Endothelial cell of umbilical vein (primary cell): ENCODE measurements at regions not wholly inside any gene's neighbourhood (a gene's known extent, or its start where the extent isn't known, plus 50 kb on each side); places are given as distances from the start of the nearest gene placed in this dataset.

Source experiments
- BruUV-seq: library from RNA; stranded (reverse); fragments of 400-500 nt; replicated peaks from 2 replicates; lab custom pipeline; 2021; lab: Mats Ljungman, UMichigan
- CTCF ChIA-PET: fragments of 300-600, 350-600 bp; sonication (Branson Sonifier 250); formaldehyde crosslinking; loops from one replicate; lab custom pipeline; 2021; ENCODE audit warnings: antibody characterized with exemption, inconsistent platforms; lab: Charles Lee
- POLR2A ChIA-PET: fragments of 300-600, 350-600 bp; sonication (Branson Sonifier 250); formaldehyde crosslinking; loops from one replicate; lab custom pipeline; 2021; ENCODE audit warnings: antibody characterized with exemption, inconsistent platforms; lab: Charles Lee
- DNase-seq: peaks from one replicate; pipeline ENCODE4 v3.0.0-alpha.2; 2011; ENCODE audit warnings: low read depth, low spot score
- FAIRE-seq: peaks from 2 replicates; lab custom pipeline; 2011; peaks lifted over from hg19 to GRCh38; lab: Jason Lieb, UNC
- H2AFZ ChIP-seq: 2 replicates; pipeline ENCODE4 v1.6.0; 2012; ENCODE audit warnings: low read depth, low read length, control low read depth, inconsistent platforms
- H3K27ac ChIP-seq: 2 replicates; pipeline ENCODE4 v1.5.1; 2011; ENCODE audit warnings: low read depth, mild to moderate bottlenecking, control low read depth, low read length, moderate library complexity; ENCODE audit not compliant: insufficient read depth
- H3K27me3 ChIP-seq, 2 experiments: 2 replicates each; pipeline versions ENCODE4 v1.6.0 to v1.6.1; 2011; ENCODE audit warnings: low read length in 2 of 2, mixed read lengths in 1 of 2; ENCODE audit not compliant: control insufficient read depth in 2 of 2, insufficient read depth in 2 of 2
- H3K36me3 ChIP-seq, 2 experiments: 2 replicates in 1 of 2; 3 replicates in 1 of 2; pipeline ENCODE4 v1.5.1; 2011; ENCODE audit warnings: low read length in 2 of 2, mild to moderate bottlenecking in 1 of 2, moderate library complexity in 1 of 2; ENCODE audit not compliant: control insufficient read depth in 2 of 2, insufficient read depth in 2 of 2; ENCODE audit errors: extremely low read depth in 1 of 2
- H3K4me1 ChIP-seq: 3 replicates; pipeline ENCODE4 v1.5.1; 2011; ENCODE audit warnings: mild to moderate bottlenecking, low read length; ENCODE audit not compliant: control insufficient read depth, insufficient read depth; ENCODE audit errors: extremely low read depth
- H3K4me2 ChIP-seq: 2 replicates; pipeline ENCODE4 v1.6.1; 2011; ENCODE audit warnings: low read length, control low read depth, mixed read lengths; ENCODE audit not compliant: insufficient read depth
- H3K4me3 ChIP-seq, 3 experiments: fragments of 200-600 bp in 1 of 3; sonication (generic), shearing (Covaris generic) in 1 of 3; replicated peaks in 1 of 3; 2 replicates each; pipeline ENCODE4 v1.5.1; 2011 to 2016; ENCODE audit warnings: control low read depth in 3 of 3, low read length in 3 of 3, mild to moderate bottlenecking in 2 of 3, inconsistent platforms in 1 of 3, low read depth in 1 of 3, moderate library complexity in 1 of 3; ENCODE audit not compliant: insufficient read depth in 1 of 3
- H3K79me2 ChIP-seq: 2 replicates; pipeline ENCODE4 v1.6.0; 2012; ENCODE audit warnings: low read length, inconsistent platforms; ENCODE audit not compliant: control insufficient read depth, insufficient read depth
- H3K9ac ChIP-seq: replicated peaks from 2 replicates; pipeline ENCODE3; 2011; ENCODE audit warnings: low read length, control low read depth; ENCODE audit not compliant: insufficient read depth; ENCODE audit errors: extremely low read depth
- H3K9me1 ChIP-seq: replicated peaks from 3 replicates; pipeline ENCODE4 v1.6.0; 2011; ENCODE audit warnings: mild to moderate bottlenecking, low read length; ENCODE audit not compliant: control insufficient read depth, insufficient read depth; ENCODE audit errors: extremely low read depth
- H3K9me3 ChIP-seq: replicated peaks from 2 replicates; pipeline ENCODE4 v1.5.1; 2012; ENCODE audit warnings: low read length, inconsistent platforms; ENCODE audit not compliant: control insufficient read depth, insufficient read depth
- H4K20me1 ChIP-seq: replicated peaks from 2 replicates; pipeline ENCODE3; 2011; ENCODE audit warnings: mild to moderate bottlenecking, low read length; ENCODE audit not compliant: control insufficient read depth, insufficient read depth; ENCODE audit errors: extremely low read depth
- EZH2 ChIP-seq: IDR thresholded peaks from 2 replicates; pipeline ENCODE4 v1.6.1; 2012; ENCODE audit warnings: borderline replicate concordance, low read depth, mild to moderate bottlenecking, moderate library complexity, low read length, inconsistent platforms; ENCODE audit not compliant: severe bottlenecking
- FOS ChIP-seq: IDR thresholded peaks from 2 replicates; pipeline ENCODE4 v1.6.1; 2011; ENCODE audit warnings: mild to moderate bottlenecking, low read length, moderate library complexity, borderline replicate concordance; ENCODE audit not compliant: insufficient read depth
- GATA2 ChIP-seq: IDR thresholded peaks from 2 replicates; pipeline ENCODE4 v1.7.0; 2011; ENCODE audit warnings: low read depth, mild to moderate bottlenecking, moderate library complexity, mixed read lengths, low read length; ENCODE audit not compliant: insufficient read length, insufficient read depth
- JUN ChIP-seq: IDR thresholded peaks from 2 replicates; pipeline ENCODE4 v1.6.1; 2011; ENCODE audit warnings: borderline replicate concordance, low read depth; ENCODE audit not compliant: insufficient read length, insufficient read depth
- MYC ChIP-seq: IDR thresholded peaks from one replicate; pipeline ENCODE4 v1.6.1; 2011; ENCODE audit warnings: mild to moderate bottlenecking, low read depth, low read length
- POLR2A ChIP-seq: IDR thresholded peaks from 2 replicates; pipeline ENCODE4 v1.6.1; 2012; ENCODE audit warnings: low read depth, mild to moderate bottlenecking, control low read depth, low read length
- POLR2AphosphoS5 ChIP-seq: IDR thresholded peaks from 2 replicates; pipeline ENCODE4 v1.6.1; 2012; ENCODE audit warnings: low read depth, mild to moderate bottlenecking, control low read depth, low read length, moderate library complexity; ENCODE audit not compliant: insufficient read depth
- dilution Hi-C: fragments of 300-500 bp; cut with MboI; formaldehyde crosslinking; loops from one replicate; pipeline ENCODE4 v1.15.0; 2019; ENCODE audit warnings: low sequenced_read_pairs; ENCODE audit not compliant: extremely low pct_ligation_motif_present
- intact Hi-C: fragments of 100-400 bp; cut with micrococcal nuclease; formaldehyde crosslinking; loops from one replicate; pipeline ENCODE4 v1.10.0; 2022
- TF ChIP-seq, protein P1 (sequence below), 2 donors: IDR thresholded peaks; 1 replicate in 1 of 2; 2 replicates in 1 of 2; pipeline ENCODE4 v1.5.1; 2011; ENCODE audit warnings: low read length in 2 of 2, mild to moderate bottlenecking in 2 of 2, moderate library complexity in 2 of 2, control low read depth in 1 of 2, inconsistent platforms in 1 of 2, low read depth in 1 of 2; ENCODE audit not compliant: insufficient read depth in 1 of 2; ENCODE audit errors: extremely low read depth in 1 of 2
- TF ChIP-seq, protein P2 (sequence below): IDR thresholded peaks from 2 replicates; pipeline ENCODE4 v1.6.1; 2011; ENCODE audit not compliant: insufficient read depth, insufficient read length

- H3K27me3 ChIP-seq: no peaks in the 10 kb centered on the region
- H3K4me2 ChIP-seq: no peak overlapping the region
- BruUV-seq: no TSS peak
- intact Hi-C loops (no loop called here), dilution Hi-C loops (no loop called here)
- DNase-seq (no peak), FAIRE-seq (no peak)
- H3K79me2 ChIP-seq: no peaks in the 10 kb centered on the region
- no peaks in the 10 kb centered on the region for H3K4me1 ChIP-seq
- H3K9ac ChIP-seq: no peak overlapping the region
- H4K20me1 ChIP-seq: no peaks in the 10 kb centered on the region
- TF ChIP-seq MYC (no peak), JUN (no peak), FOS (no peak), POLR2AphosphoS5 (no peak), POLR2A (no peak), EZH2 (no peak), GATA2 (no peak)
- TF ChIP-seq, protein P1, sequence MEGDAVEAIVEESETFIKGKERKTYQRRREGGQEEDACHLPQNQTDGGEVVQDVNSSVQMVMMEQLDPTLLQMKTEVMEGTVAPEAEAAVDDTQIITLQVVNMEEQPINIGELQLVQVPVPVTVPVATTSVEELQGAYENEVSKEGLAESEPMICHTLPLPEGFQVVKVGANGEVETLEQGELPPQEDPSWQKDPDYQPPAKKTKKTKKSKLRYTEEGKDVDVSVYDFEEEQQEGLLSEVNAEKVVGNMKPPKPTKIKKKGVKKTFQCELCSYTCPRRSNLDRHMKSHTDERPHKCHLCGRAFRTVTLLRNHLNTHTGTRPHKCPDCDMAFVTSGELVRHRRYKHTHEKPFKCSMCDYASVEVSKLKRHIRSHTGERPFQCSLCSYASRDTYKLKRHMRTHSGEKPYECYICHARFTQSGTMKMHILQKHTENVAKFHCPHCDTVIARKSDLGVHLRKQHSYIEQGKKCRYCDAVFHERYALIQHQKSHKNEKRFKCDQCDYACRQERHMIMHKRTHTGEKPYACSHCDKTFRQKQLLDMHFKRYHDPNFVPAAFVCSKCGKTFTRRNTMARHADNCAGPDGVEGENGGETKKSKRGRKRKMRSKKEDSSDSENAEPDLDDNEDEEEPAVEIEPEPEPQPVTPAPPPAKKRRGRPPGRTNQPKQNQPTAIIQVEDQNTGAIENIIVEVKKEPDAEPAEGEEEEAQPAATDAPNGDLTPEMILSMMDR (IDR thresholded peaks at IDR 0.05; ENCODE audit: extremely low read depth in 1 of 2, insufficient read depth in 1 of 2, low read depth in 1 of 2, low read length in 2 of 2): no peak
- TF ChIP-seq, protein P2, sequence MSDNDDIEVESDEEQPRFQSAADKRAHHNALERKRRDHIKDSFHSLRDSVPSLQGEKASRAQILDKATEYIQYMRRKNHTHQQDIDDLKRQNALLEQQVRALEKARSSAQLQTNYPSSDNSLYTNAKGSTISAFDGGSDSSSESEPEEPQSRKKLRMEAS: no peak
- no peak overlapping the region for H3K27ac ChIP-seq
- H3K36me3 ChIP-seq: no peaks in the 10 kb centered on the region
- no peaks in the 10 kb centered on the region for H3K9me1 ChIP-seq
- H3K9me3 ChIP-seq: no peaks in the 10 kb centered on the region
- H2AFZ ChIP-seq: no peak overlapping the region
- CTCF ChIA-PET: no interaction called here
- H3K4me3 ChIP-seq: no peak overlapping the region
- POLR2A ChIA-PET: no interaction called here
These were observed 228.8 kb upstream of the DDHD1 start for GRCh38 chr14:53381895-53382294.
